ENCODE measurements at regions not wholly inside any gene's neighbourhood (a gene's known extent, or its start where the extent isn't known, plus 50 kb on each side); places are given as distances from the start of the nearest gene placed in this dataset.

GRCh38 chr12:67450441-67450840 lies 181.3 kb downstream of the CAND1 start:
- TF ChIP-seq CTCF (IDR thresholded peaks at IDR 0.05; ENCODE audit: low read length) = no peak
- TF ChIP-seq EZH2 (IDR thresholded peaks at IDR 0.05; ENCODE audit: borderline replicate concordance, low read length) = no peak
